Muscle layer of colon (tissue), 2 donors: ENCODE measurements at regions not wholly inside any gene's neighbourhood (a gene's known extent, or its start where the extent isn't known, plus 50 kb on each side); places are given as distances from the start of the nearest gene placed in this dataset.

Source experiments
- H3K27ac ChIP-seq: one replicate; pipeline ENCODE4 v1.7.0; 2013; ENCODE audit warnings: low read depth, mild to moderate bottlenecking, low read length, moderate library complexity
- H3K27me3 ChIP-seq, 2 donors: one replicate each; pipeline ENCODE4 v1.7.0; 2013; ENCODE audit warnings: low read length in 2 of 2, mild to moderate bottlenecking in 2 of 2; ENCODE audit not compliant: insufficient read depth in 2 of 2, control insufficient read depth in 1 of 2
- H3K36me3 ChIP-seq: one replicate; pipeline ENCODE4 v1.7.0; 2013; ENCODE audit warnings: mild to moderate bottlenecking, low read length; ENCODE audit not compliant: insufficient read depth
- H3K4me1 ChIP-seq: one replicate; pipeline ENCODE4 v1.7.0; 2013; ENCODE audit warnings: mild to moderate bottlenecking, low read length; ENCODE audit not compliant: insufficient read depth
- H3K4me3 ChIP-seq, 2 donors: one replicate each; pipeline ENCODE4 v1.7.0; 2013; ENCODE audit warnings: low read length in 2 of 2, low read depth in 1 of 2, mild to moderate bottlenecking in 1 of 2, moderate library complexity in 1 of 2
- H3K9ac ChIP-seq: one replicate; pipeline ENCODE4 v1.7.0; 2013; ENCODE audit warnings: low read length
- H3K9me3 ChIP-seq: one replicate; pipeline ENCODE4 v1.7.0; 2013; ENCODE audit warnings: mild to moderate bottlenecking, low read length
- donor health status: abdominal sarcoma.
- donor health status: Adenocarcinoma of cecum.

DNA sequence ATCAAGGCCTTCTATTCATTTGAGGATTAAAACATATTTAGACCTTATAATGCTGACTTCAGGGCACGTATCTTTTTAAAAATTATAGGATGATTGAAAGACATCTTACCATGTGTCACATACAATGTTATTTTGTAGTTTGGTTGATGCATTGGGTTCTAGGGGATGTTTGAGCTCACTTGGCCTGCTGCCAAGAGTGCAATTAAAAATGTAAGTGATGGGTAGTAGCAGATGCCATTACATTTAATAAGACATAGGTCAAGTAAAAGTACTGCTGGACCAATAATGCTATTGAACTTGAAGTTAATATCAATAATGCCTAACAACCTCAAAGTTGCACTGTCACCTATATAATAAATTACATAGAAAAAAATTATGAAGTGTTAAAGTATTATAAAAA is 616.5 kb upstream of the RGS18 start:
- H3K9ac ChIP-seq = no peak overlapping the region
- H3K9me3 ChIP-seq = no peaks in the 10 kb centered on the region
- H3K27ac ChIP-seq = no peak overlapping the region
- H3K27me3 ChIP-seq = no peaks in the 10 kb centered on the region
- H3K4me1 ChIP-seq = no peaks in the 10 kb centered on the region
- no peak overlapping the region for H3K4me3 ChIP-seq
- H3K36me3 ChIP-seq = no peaks in the 10 kb centered on the region

GRCh38 chr1:191542444-191542843 is 615.8 kb upstream of the RGS18 start:
- Histone ChIP-seq H3K4me3 (no peak overlapping the region), H3K4me1 (no peaks in the 10 kb centered on the region), H3K9ac (no peak overlapping the region), H3K27ac (no peak overlapping the region), H3K36me3 (no peaks in the 10 kb centered on the region), H3K27me3 (no peaks in the 10 kb centered on the region), H3K9me3 (no peaks in the 10 kb centered on the region)

- H3K27ac ChIP-seq = no peak overlapping the region
- no peaks in the 10 kb centered on the region for H3K9me3 ChIP-seq
- no peaks in the 10 kb centered on the region for H3K4me1 ChIP-seq
- no peak overlapping the region for H3K4me3 ChIP-seq
- no peak overlapping the region for H3K9ac ChIP-seq
- no peaks in the 10 kb centered on the region for H3K27me3 ChIP-seq
- H3K36me3 ChIP-seq = no peaks in the 10 kb centered on the region
These were observed 611.5 kb upstream of the RGS18 start for GRCh38 chr1:191546803-191547202.

DNA sequence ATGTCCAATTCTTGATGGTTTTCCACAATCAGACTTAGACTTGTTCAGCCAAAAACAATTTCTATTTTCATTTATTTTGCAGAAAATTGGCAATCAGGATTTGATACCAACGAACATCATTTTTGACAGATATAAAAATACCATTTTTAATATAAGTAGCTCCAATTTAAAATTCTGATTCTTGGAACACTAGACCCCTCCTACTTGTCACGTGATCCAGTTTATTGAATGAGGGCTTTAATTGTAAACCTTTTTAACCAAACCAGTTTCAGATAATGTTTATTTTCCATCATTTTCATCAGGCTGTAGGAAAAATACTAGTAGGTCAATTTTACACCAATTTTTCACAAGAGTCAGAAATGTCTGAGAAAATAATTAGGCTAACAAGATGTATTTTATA is 607.2 kb upstream of the RGS18 start:
- no peaks in the 10 kb centered on the region for H3K9me3 ChIP-seq
- no peak overlapping the region for H3K9ac ChIP-seq
- H3K4me1 ChIP-seq = no peaks in the 10 kb centered on the region
- H3K27ac ChIP-seq = no peak overlapping the region
- H3K36me3 ChIP-seq = no peaks in the 10 kb centered on the region
- no peak overlapping the region for H3K4me3 ChIP-seq
- no peaks in the 10 kb centered on the region for H3K27me3 ChIP-seq

DNA sequence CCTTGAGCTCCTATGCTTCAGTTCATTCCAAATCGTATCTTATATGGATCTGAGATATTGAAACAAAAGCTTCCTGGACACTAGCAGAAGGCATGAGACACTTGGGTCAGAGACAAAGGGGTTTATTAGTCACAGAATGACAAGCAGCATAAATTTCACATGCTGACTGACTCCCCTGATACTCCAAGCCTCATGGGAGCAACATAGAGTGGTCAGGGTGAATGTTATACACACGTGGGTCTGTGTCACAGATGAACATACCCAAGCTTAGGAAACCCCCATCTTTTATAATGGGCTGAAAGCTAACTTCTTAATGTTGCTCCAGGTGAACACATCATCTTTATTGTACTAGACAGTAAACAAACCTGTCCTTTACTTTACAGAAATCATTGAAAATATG is 599.9 kb upstream of the RGS18 start:
- Histone ChIP-seq H3K9me3 (no peaks in the 10 kb centered on the region), H3K9ac (no peak overlapping the region), H3K27ac (no peak overlapping the region), H3K4me3 (no peak overlapping the region), H3K36me3 (no peaks in the 10 kb centered on the region), H3K4me1 (no peaks in the 10 kb centered on the region), H3K27me3 (no peaks in the 10 kb centered on the region)

GRCh38 chr1:191561276-191561675 is 597.0 kb upstream of the RGS18 start:
- Histone ChIP-seq H3K9ac (no peak overlapping the region), H3K4me1 (no peaks in the 10 kb centered on the region), H3K27ac (no peak overlapping the region), H3K4me3 (no peak overlapping the region), H3K36me3 (no peaks in the 10 kb centered on the region), H3K27me3 (no peaks in the 10 kb centered on the region), H3K9me3 (no peaks in the 10 kb centered on the region)

DNA sequence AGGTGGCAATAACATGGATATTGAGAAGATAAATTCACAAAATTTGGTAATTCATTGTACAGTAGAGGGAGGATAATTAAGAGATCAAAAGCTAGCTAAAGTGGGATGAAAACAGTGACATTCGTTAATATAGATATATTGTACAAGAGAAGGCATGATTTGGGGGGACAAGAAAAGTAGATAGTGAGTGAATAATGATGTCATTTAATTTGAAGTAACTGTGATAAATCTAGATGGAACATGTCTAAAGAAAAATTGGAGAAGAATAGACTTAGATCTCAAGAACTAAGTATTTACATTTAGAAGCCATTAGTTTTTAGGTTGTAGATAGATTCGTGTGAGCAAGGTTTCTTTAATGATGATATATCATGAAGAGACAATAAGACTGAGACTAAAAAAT is 594.0 kb upstream of the RGS18 start:
- Histone ChIP-seq H3K36me3 (no peaks in the 10 kb centered on the region), H3K27me3 (no peaks in the 10 kb centered on the region), H3K9ac (no peak overlapping the region), H3K27ac (no peak overlapping the region), H3K4me3 (no peak overlapping the region), H3K4me1 (no peaks in the 10 kb centered on the region), H3K9me3 (no peaks in the 10 kb centered on the region)

- Histone ChIP-seq H3K36me3 (no peaks in the 10 kb centered on the region), H3K4me1 (no peaks in the 10 kb centered on the region), H3K9ac (no peak overlapping the region), H3K27me3 (no peaks in the 10 kb centered on the region), H3K27ac (no peak overlapping the region), H3K4me3 (no peak overlapping the region), H3K9me3 (no peaks in the 10 kb centered on the region)
These were observed 585.8 kb upstream of the RGS18 start for GRCh38 chr1:191572479-191572878.

DNA sequence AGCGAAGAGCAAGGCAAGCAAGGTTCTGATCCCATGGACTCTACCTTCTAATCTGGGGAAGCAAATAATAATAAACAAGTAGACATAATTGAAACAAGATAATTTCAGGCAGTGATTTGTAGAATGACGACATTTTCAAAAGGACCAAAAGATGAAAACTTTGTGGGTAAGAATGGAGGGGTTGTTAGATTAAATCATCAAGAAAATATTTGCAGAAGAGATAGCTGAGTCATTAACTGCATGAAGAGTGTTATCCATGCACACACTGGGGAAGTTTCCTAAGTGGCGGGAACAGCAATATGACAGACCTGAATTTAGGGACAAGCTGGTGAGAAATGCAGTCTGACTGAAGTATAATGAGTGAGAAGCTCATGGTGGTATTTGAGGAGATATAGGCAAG is 583.1 kb upstream of the RGS18 start:
- Histone ChIP-seq H3K36me3 (no peaks in the 10 kb centered on the region), H3K9me3 (no peaks in the 10 kb centered on the region), H3K9ac (no peak overlapping the region), H3K27ac (no peak overlapping the region), H3K27me3 (no peaks in the 10 kb centered on the region), H3K4me3 (no peak overlapping the region), H3K4me1 (no peaks in the 10 kb centered on the region)

GRCh38 chr1:191575746-191576145 is 582.5 kb upstream of the RGS18 start:
- H3K36me3 ChIP-seq = no peaks in the 10 kb centered on the region
- H3K27ac ChIP-seq = no peak overlapping the region
- H3K4me1 ChIP-seq = no peaks in the 10 kb centered on the region
- no peak overlapping the region for H3K4me3 ChIP-seq
- H3K27me3 ChIP-seq = no peaks in the 10 kb centered on the region
- H3K9me3 ChIP-seq = no peaks in the 10 kb centered on the region
- H3K9ac ChIP-seq = no peak overlapping the region

- H3K4me1 ChIP-seq = no peaks in the 10 kb centered on the region
These were observed 581.0 kb upstream of the RGS18 start for GRCh38 chr1:191577213-191577612.

GRCh38 chr1:191578281-191578680 is 580.0 kb upstream of the RGS18 start:
- no peaks in the 10 kb centered on the region for H3K27me3 ChIP-seq
- H3K4me3 ChIP-seq = no peak overlapping the region
- H3K4me1 ChIP-seq = no peaks in the 10 kb centered on the region
- H3K36me3 ChIP-seq = no peaks in the 10 kb centered on the region
- no peaks in the 10 kb centered on the region for H3K9me3 ChIP-seq
- H3K27ac ChIP-seq = no peak overlapping the region
- no peak overlapping the region for H3K9ac ChIP-seq

More at GRCh38 chr1:191577213-191577612, 581.0 kb upstream of the RGS18 start:
- no peaks in the 10 kb centered on the region for H3K27me3 ChIP-seq
- H3K27ac ChIP-seq = no peak overlapping the region
- H3K36me3 ChIP-seq = no peaks in the 10 kb centered on the region
- no peak overlapping the region for H3K9ac ChIP-seq
- no peaks in the 10 kb centered on the region for H3K9me3 ChIP-seq
- H3K4me3 ChIP-seq = no peak overlapping the region
